ENCODE measurements at regions not wholly inside any gene's neighbourhood (a gene's known extent, or its start where the extent isn't known, plus 50 kb on each side); places are given as distances from the start of the nearest gene placed in this dataset.

DNA sequence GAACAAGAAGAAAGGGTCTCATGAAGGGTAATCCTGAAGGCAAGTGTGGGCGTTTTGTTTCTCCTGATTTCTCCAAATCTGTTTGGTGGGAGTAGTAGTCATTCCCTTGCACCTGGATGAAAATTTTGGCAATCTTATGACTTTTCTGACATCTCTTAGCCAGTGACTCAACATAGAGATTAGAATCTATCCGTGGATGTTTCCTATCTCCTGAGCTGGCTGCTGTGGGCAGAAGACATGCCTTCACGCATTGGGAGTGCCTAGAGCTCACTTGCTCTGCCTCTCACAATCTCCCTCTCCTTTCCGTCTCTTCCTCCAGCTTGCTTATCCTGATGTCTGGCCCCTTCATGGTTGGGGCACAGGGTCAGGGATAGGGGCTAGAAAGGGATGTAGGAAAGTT is 174.2 kb upstream of the NFIA start:
- 59 to 80% methylated on average over 4 of the region's 4 CpGs for WGBS, 2 donors

DNA sequence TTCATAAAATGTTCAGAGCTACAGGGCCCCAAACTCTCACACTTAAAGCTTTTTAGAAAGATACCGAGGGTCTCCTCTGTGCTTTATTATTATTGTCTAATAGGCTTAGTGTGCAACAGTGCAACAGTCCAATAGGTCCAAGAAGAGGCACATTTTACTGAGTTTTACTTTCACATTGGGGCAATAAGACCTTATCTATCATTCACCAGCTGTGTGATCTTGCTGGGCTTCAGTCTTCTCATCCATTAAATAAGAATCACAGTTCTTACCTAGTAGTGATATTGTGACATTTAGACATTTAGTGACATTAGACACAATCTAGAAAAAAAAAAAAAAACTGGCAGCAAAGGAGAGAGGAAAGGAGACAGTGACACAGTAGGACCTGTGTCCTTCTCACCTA is 175.8 kb upstream of the NFIA start:
- ATAC-seq (no peak), DNase-seq (no peak), FAIRE-seq (no peak)
- intact Hi-C loops (cut with DNase I), result no loop called here
- H3K36me3 ChIP-seq, result no peaks in the 10 kb centered on the region
- no peaks in the 10 kb centered on the region for H3K9me3 ChIP-seq
- no peaks in the 10 kb centered on the region for H3K4me1 ChIP-seq
- WGBS, 2 donors, result 92 to 95% methylated on average over 1 of the region's 1 CpG
- H3K27me3 ChIP-seq, result no peaks in the 10 kb centered on the region
- TF ChIP-seq, protein P1, sequence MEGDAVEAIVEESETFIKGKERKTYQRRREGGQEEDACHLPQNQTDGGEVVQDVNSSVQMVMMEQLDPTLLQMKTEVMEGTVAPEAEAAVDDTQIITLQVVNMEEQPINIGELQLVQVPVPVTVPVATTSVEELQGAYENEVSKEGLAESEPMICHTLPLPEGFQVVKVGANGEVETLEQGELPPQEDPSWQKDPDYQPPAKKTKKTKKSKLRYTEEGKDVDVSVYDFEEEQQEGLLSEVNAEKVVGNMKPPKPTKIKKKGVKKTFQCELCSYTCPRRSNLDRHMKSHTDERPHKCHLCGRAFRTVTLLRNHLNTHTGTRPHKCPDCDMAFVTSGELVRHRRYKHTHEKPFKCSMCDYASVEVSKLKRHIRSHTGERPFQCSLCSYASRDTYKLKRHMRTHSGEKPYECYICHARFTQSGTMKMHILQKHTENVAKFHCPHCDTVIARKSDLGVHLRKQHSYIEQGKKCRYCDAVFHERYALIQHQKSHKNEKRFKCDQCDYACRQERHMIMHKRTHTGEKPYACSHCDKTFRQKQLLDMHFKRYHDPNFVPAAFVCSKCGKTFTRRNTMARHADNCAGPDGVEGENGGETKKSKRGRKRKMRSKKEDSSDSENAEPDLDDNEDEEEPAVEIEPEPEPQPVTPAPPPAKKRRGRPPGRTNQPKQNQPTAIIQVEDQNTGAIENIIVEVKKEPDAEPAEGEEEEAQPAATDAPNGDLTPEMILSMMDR (IDR thresholded peaks at IDR 0.05), result no peak
- no peak overlapping the region for H3K4me3 ChIP-seq
- no peak overlapping the region for H3K27ac ChIP-seq

More for the DNA sequence above, 174.2 kb upstream of the NFIA start:
- TF ChIP-seq, protein P1 (IDR thresholded peaks at IDR 0.05), result no peak
- FAIRE-seq, result no peak
- ATAC-seq, result no peak
- Histone ChIP-seq H3K36me3 (no peaks in the 10 kb centered on the region), H3K4me1 (no peaks in the 10 kb centered on the region), H3K9me3 (no peaks in the 10 kb centered on the region), H3K27ac (no peak overlapping the region), H3K27me3 (no peaks in the 10 kb centered on the region), H3K4me3 (no peak overlapping the region)
- intact Hi-C loops (cut with DNase I), result no loop called here
- no peak for DNase-seq

DNA sequence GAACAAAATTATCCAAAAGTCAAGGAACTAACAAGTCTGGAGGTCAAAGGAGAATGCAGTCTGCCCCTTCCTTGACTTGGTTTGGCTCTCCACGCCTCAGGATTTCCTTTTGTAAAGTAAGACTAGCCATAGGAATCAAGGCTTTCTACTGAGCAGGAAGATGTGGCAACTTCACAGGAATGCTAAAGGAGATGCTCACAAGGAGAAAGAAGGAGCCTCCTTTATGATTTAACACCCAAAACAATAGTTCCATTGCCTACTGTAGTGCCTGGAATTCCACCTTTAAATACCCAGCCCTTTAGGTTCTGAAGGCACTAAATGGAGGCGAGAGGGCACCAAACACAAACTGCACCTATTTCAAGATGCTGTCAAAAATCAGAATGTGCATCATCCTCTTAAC is 176.3 kb upstream of the NFIA start:
- Histone ChIP-seq H3K27ac (no peak overlapping the region), H3K9me3 (no peaks in the 10 kb centered on the region), H3K27me3 (no peaks in the 10 kb centered on the region), H3K4me3 (no peak overlapping the region), H3K36me3 (no peaks in the 10 kb centered on the region), H3K4me1 (no peaks in the 10 kb centered on the region)
- ATAC-seq (no peak), FAIRE-seq (no peak), DNase-seq (no peak)
- 89 to 94% methylated on average over 2 of the region's 2 CpGs for WGBS, 2 donors
- intact Hi-C loops (cut with DNase I), result no loop called here
- TF ChIP-seq, protein P1 (IDR thresholded peaks at IDR 0.05), result no peak

DNA sequence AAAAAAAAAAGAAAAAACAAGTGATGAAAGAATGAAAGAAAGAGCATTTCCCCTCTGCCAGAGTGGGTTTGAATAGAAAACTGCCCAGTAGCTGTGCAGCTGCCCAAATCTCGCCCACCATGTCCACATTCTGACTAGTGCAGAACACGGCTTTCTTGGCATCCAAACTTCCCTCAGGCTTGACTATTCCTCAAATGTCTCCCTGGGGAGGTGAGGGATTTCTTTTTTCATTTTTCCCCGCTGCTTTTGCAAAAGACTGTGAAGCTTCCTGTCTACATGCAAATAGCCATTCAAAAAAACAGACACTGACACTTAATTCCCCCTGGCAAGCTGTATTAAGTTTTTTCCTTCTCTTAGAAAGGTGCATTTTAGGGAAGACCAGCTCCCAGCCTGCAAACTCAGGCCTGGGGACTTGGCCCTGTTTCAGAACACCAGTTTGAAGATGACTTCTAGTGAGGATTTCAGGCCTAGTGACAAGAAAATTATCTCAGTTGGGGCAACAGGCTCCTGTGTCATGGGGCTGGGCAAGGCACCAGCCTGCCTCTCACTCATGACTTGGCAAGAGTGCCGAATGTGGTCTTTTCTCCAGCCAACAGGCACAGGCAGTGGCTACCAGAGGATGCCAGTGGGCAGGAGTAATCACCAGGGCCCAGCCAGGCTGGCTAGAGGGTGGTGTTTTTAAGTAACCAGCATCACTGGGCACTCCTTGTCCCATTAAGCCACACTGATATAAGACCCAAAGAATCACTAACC is 178.1 kb upstream of the NFIA start:
- Histone ChIP-seq H3K36me3 (no peaks in the 10 kb centered on the region), H3K27me3 (no peaks in the 10 kb centered on the region), H3K4me3 (no peak overlapping the region), H3K27ac (no peak overlapping the region), H3K9me3 (no peaks in the 10 kb centered on the region), H3K4me1 (no peaks in the 10 kb centered on the region)
- intact Hi-C loops (cut with DNase I), result no loop called here
- peak in 1 of 4 donors; percentile 38 for ATAC-seq
- WGBS, 2 donors, result 67 to 78% methylated on average over 4 of the region's 4 CpGs
- TF ChIP-seq, protein P1 (IDR thresholded peaks at IDR 0.05), result no peak
- DNase-seq, result no peak
- FAIRE-seq, result no peak

DNA sequence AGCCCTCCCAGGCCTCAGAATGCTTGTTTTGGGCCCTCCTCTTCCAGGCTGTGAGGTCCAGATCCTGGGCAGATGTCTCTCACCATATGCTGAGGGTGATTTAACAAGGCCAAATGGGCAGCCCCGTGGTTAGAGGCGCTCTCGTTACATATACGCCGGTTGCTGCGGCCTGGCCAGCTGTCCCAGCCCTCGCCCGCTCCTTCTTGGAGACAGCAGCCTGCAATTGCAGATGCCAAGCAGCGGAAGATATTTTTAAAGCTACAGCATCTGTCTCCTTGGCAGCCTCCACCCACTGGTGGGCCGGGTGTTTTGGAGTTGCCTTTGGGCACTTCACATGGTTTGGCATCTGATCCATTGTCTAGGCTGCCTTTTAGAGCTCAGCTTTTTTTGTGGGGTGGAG is 178.8 kb upstream of the NFIA start:
- Histone ChIP-seq H3K27ac (no peak overlapping the region), H3K4me1 (no peaks in the 10 kb centered on the region), H3K36me3 (no peaks in the 10 kb centered on the region), H3K27me3 (no peaks in the 10 kb centered on the region), H3K9me3 (no peaks in the 10 kb centered on the region), H3K4me3 (no peak overlapping the region)
- TF ChIP-seq, protein P1 (IDR thresholded peaks at IDR 0.05), result no peak
- 82 to 86% methylated on average over 10 of the region's 10 CpGs for WGBS, 2 donors
- intact Hi-C loops (cut with DNase I), result no loop called here
- ATAC-seq (peak in 2 of 4 donors; percentile 45 to 49), FAIRE-seq (no peak), DNase-seq (peak in 1 of 6 donors; percentile 48)
